Left lung (tissue), 4 donors: ENCODE measurements at regions not wholly inside any gene's neighbourhood (a gene's known extent, or its start where the extent isn't known, plus 50 kb on each side); places are given as distances from the start of the nearest gene placed in this dataset.

Source experiments
- ATAC-seq: fragments of 200-7000 bp; cut with Tn5 transposase; one replicate; pipeline ENCODE4 v1.9.1; 2020; ENCODE audit warnings: moderate library complexity
- DNase-seq, 4 donors: peaks; one replicate each; pipeline ENCODE4 v3.0.0-alpha.2; 2013 to 2020
- H3K27ac ChIP-seq, 2 donors: fragments of 200-600 bp; sonication (generic) in 1 of 2; one replicate each; pipeline versions ENCODE4 v1.5.0 to v1.8.0; 2020 to 2021
- H3K27me3 ChIP-seq, 2 donors: fragments of 200-600 bp; sonication (generic) in 1 of 2; one replicate each; pipeline versions ENCODE4 v1.5.0 to v1.8.0; 2020 to 2021
- H3K36me3 ChIP-seq, 2 donors: fragments of 200-600 bp; sonication (generic) in 1 of 2; one replicate each; pipeline versions ENCODE4 v1.5.0 to v1.8.0; 2020 to 2021
- H3K4me1 ChIP-seq, 2 donors: fragments of 200-600 bp; one replicate each; pipeline ENCODE4 v1.8.0; 2021
- H3K4me3 ChIP-seq, 2 donors: fragments of 200-600 bp; sonication (generic) in 1 of 2; one replicate each; pipeline versions ENCODE4 v1.5.0 to v1.8.0; 2020 to 2021; ENCODE audit warnings: mild to moderate bottlenecking in 1 of 2
- H3K9me3 ChIP-seq, 2 donors: fragments of 200-600 bp; sonication (generic) in 1 of 2; one replicate each; pipeline versions ENCODE4 v1.5.0 to v1.8.0; 2020 to 2021
- CTCF ChIP-seq, 2 donors: fragments of 200-600 bp; sonication (generic) in 1 of 2; IDR thresholded peaks; one replicate each; pipeline versions ENCODE4 v1.5.0 to v1.8.0; 2021; ENCODE audit warnings: antibody characterized with exemption in 2 of 2
- intact Hi-C, 2 donors: fragments of 100-400 bp; cut with DNase I; formaldehyde crosslinking; loops; one replicate each; pipeline versions ENCODE4 v1.11.2 to v1.14.2; 2022
- donor health status: DM: no; HTN: yes; CAD: no.
- donor health status: DM: no; HTN: no; CAD: no.

GRCh38 chr3:74375653-74376052 lies 238.8 kb downstream of the CNTN3 start:
- Histone ChIP-seq H3K4me3 (no peak overlapping the region), H3K9me3 (no peaks in the 10 kb centered on the region), H3K27ac (no peak overlapping the region), H3K36me3 (no peaks in the 10 kb centered on the region), H3K27me3 (no peaks in the 10 kb centered on the region), H3K4me1 (no peaks in the 10 kb centered on the region)
- no peak for TF ChIP-seq CTCF (IDR thresholded peaks at IDR 0.05)
- ATAC-seq = no peak
- DNase-seq = no peak
- intact Hi-C loops = no loop called here

GRCh38 chr3:74372743-74373142 lies 241.7 kb downstream of the CNTN3 start:
- DNase-seq (no peak), ATAC-seq (no peak)
- no peaks in the 10 kb centered on the region for H3K36me3 ChIP-seq
- no peak overlapping the region for H3K27ac ChIP-seq
- H3K4me3 ChIP-seq = no peak overlapping the region
- TF ChIP-seq CTCF (IDR thresholded peaks at IDR 0.05) = no peak
- no peaks in the 10 kb centered on the region for H3K9me3 ChIP-seq
- no peaks in the 10 kb centered on the region for H3K27me3 ChIP-seq
- H3K4me1 ChIP-seq = no peaks in the 10 kb centered on the region
- intact Hi-C loops = no loop called here

- ATAC-seq = no peak
- DNase-seq = no peak
Measured at GRCh38 chr3:74370342-74370741, 244.1 kb downstream of the CNTN3 start.

GRCh38 chr3:74366331-74366730 lies 248.1 kb downstream of the CNTN3 start:
- no peak for DNase-seq
- no peak overlapping the region for H3K4me3 ChIP-seq
- no peak overlapping the region for H3K27ac ChIP-seq
- no peak for TF ChIP-seq CTCF (IDR thresholded peaks at IDR 0.05)
- no peaks in the 10 kb centered on the region for H3K9me3 ChIP-seq
- no peak for ATAC-seq
- H3K4me1 ChIP-seq = no peaks in the 10 kb centered on the region
- no peaks in the 10 kb centered on the region for H3K27me3 ChIP-seq
- intact Hi-C loops = no loop called here
- no peaks in the 10 kb centered on the region for H3K36me3 ChIP-seq

More at GRCh38 chr3:74370342-74370741, 244.1 kb downstream of the CNTN3 start:
- no peaks in the 10 kb centered on the region for H3K9me3 ChIP-seq
- no peaks in the 10 kb centered on the region for H3K4me1 ChIP-seq
- H3K4me3 ChIP-seq = no peak overlapping the region
- intact Hi-C loops = no loop called here
- H3K36me3 ChIP-seq = no peaks in the 10 kb centered on the region
- no peak overlapping the region for H3K27ac ChIP-seq
- no peaks in the 10 kb centered on the region for H3K27me3 ChIP-seq
- no peak for TF ChIP-seq CTCF (IDR thresholded peaks at IDR 0.05)

GRCh38 chr3:74363346-74363745 lies 251.1 kb downstream of the CNTN3 start:
- TF ChIP-seq CTCF (IDR thresholded peaks at IDR 0.05) = no peak
- H3K27me3 ChIP-seq = no peaks in the 10 kb centered on the region
- no peak for ATAC-seq
- no peaks in the 10 kb centered on the region for H3K36me3 ChIP-seq
- no peaks in the 10 kb centered on the region for H3K9me3 ChIP-seq
- intact Hi-C loops = no loop called here
- peak in 1 of 4 donors; percentile 13 for DNase-seq
- H3K4me1 ChIP-seq = no peaks in the 10 kb centered on the region
- H3K4me3 ChIP-seq = no peak overlapping the region
- H3K27ac ChIP-seq = no peak overlapping the region
